ENCODE measurements at regions not wholly inside any gene's neighbourhood (a gene's known extent, or its start where the extent isn't known, plus 50 kb on each side); places are given as distances from the start of the nearest gene placed in this dataset.
A peak's percentile ranks its signal among the peaks of the same experiment; 100 is the strongest.

- DNase-seq: no peak
Observed at GRCh38 chr1:30345491-30346130, 377.8 kb downstream of the MATN1 start.

- no peak for DNase-seq
Observed at GRCh38 chr1:30343562-30343961, 379.8 kb downstream of the MATN1 start.

DNA sequence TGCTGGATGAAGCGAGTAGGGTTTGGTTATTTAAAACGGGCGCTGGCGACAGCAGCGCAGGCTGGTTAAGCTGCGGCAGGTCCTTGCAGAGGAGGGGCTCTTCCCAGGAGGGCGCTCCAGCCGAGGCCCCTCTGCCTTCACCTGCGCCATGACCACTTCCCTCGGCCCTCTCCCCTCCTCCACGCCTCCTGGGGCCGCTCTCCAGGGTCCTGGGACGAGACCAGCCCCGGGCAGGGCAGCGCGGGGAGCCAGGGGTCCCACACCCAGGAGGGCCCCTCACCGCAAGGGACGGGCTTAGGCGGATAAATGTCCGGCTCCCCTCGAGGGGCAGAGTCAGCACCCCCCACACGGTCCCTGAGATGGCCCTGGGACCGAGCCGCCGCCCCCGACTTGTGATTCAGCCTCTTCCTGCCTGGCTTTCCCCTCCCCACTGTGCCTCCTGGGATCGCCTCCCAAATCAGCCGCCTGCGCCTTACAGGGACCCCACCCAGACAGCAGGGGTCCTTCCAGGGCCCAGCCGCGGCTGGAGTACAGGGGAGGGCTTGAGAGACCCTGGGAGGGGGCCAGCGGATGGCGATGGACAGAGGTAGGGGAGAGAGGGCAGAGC, 380.7 kb downstream of the MATN1 start:
- no peak for DNase-seq

DNA sequence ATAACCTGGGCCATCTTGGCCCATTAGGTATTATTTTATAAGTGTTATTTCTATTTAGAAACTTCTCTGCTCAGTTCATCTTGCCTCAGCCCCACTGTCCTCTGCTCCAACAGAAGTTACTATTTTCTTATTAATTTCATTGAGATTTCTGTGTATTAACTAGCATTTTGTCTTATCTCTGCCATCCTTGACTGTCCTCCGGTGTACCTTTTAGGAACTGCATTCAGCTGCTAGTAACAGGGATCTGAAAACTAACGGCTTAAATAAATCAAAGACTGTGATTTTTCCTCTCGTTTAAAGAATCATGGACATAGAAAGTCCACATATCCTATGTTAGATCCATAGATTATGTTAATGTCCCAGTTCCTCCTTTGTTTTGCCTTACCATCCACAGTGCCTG, 382.5 kb downstream of the MATN1 start:
- DNase-seq: no peak

DNA sequence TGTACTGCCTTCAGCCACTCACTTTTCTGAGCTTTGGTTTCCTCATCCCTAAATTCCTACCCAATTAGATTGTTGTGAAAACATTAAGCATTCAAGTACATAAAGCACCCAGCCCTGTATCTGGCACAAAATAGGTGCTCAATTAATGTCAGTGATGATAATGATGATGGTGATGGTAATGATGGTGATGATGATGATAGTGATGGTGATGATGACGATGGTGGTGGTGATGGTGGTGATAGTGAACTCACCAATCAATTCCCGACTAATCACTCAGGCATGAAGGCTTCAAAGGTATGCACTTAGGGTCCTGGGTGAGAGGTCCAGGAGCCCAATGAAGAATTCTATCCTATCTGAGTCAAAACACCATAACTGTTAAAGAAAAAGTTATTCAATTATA, 383.5 kb downstream of the MATN1 start:
- no peak for DNase-seq

GRCh38 chr1:30338765-30339164, 384.6 kb downstream of the MATN1 start:
- no peak for DNase-seq

- DNase-seq: no peak
Observed at GRCh38 chr1:30337324-30337620, 386.1 kb downstream of the MATN1 start.

DNA sequence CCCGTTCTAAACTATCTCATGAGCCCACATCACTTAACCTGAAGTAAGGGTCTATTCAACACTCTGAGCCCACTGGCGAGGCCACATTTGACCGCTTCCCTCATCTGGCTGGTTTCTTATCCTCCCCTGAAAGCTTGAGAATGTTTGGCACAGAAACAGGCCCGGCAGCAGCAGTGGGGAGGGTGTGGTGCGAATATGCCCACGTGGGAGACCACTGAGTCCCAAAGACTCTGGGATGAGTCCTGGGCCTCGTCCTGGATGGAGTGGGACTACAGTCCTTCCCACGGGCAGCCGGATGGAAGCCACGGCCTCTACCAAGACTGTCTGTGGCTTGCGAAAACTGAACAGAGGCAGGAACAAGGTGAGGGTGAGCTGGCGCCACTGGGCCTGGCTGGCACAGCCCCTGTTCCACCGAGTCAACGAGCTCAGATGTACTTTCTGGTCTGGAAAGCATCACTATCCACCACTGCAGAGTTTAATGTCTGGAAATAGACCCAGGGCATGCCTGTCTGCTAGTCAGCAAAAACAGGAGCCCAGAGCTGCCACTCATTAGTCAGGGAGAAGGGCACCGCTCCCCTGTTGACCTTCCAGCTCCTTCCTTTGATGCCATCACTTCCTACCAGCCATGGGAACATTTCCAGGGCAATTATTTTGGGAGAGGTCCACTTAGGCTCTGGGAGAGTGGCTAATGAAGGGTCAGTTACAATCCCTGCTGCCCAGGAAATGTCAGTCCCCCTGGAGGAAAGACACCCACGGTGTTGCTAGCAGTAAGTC, 386.6 kb downstream of the MATN1 start:
- peak in 1 of 2 experiments; percentile 1 for DNase-seq

GRCh38 chr1:30335997-30336390, 387.4 kb downstream of the MATN1 start:
- peak in 1 of 2 experiments; percentile 5 for DNase-seq

DNA sequence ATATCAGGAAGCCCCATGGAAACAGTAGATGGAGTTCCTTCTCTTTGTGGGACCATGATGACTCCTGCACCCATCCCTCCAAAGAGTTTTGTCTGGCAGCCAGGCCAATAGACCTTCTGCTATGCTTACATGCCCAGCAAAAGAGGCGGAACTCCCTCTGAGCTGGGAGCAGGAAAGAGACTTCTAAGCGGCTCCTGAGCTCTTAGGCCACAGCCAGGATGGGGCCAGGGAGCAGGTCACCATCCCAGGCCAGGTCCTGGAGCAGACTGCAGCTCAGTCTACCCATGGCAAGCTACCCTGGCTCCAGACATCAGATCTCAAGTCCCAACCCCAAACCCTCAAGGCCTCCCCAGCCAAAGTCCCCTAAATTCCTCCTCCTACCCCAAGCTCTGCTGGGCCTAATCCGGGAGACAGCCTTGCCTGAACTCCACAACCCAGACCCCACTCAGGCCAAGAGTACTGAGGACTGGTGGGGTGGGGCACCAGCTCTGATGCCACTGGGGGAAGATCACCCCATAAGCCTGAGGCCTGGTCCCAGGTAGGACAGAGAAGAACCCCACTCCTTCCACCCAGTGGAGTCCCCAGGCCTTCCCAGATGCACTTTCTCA, 387.9 kb downstream of the MATN1 start:
- no peak for DNase-seq

DNA sequence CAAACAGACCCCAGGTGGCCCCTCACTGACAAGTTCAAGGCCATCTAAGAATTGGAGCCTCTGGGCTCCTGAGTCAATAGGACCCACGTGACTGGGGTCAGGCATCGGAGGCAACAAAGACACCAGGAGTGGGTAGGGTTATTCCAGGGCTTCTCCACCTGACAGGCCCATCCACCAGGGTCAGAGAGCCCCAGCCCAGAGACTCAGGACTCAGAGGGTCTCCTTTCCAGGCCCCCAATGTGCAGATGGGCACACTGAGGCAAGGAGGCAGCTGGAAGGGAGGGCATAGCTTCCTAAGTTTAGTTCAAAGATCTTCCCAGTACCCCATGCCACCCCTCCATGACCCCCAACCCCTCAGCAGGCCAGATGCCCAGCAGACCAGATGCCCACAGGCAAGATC, 388.6 kb downstream of the MATN1 start:
- DNase-seq: no peak

- DNase-seq: no peak
Observed at GRCh38 chr1:30332116-30333094, 391.0 kb downstream of the MATN1 start.

DNA sequence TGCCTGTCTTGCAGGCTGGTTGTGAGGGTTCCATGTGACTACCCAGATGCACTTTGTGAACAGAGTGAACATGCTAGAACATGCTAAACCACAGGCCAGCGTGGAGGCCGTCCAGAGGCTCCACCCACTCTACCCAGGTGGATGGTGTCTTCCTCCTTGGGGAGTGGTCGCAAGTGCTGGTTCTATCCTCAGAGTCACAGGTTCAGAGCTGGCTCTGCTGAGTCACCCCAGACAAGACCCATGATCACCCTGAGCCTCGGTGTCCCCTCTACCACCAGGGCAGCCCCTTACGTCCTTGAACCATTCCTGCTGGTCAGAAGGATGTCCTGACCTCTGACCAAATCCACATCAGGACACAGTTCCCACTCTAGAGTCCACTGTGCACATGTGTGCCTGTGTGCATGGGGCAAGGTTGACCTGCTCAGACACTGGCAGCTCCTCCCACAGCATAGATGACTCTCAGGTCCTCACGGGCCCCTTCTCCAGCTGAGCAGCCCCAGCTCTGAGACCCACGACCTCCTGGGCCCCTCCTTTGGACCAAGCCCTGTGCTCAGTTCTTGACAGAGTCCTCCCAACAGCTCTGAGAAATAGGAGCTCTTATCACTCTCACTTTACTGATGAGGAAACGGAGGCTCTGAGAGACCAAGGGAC, 391.8 kb downstream of the MATN1 start:
- DNase-seq: no peak

DNA sequence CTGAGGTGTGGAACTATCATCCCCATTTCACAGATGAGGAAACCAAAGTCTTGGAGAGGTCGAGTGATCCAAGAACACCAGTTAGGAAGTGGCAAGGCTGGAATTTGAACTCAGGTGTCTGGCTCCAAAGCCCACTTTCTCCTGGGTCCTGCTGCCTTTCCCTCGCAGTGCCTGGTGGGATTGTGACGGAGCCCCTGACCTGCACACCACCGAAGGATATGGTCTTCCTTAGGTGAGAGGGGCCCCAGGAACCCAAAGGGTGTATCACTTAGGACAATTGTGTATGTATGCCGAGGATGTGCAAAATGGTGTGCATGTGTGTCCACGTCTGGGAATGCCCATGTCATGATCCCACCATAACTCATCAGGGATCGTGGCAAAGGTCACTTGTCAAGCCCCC, 392.7 kb downstream of the MATN1 start:
- DNase-seq: no peak

DNA sequence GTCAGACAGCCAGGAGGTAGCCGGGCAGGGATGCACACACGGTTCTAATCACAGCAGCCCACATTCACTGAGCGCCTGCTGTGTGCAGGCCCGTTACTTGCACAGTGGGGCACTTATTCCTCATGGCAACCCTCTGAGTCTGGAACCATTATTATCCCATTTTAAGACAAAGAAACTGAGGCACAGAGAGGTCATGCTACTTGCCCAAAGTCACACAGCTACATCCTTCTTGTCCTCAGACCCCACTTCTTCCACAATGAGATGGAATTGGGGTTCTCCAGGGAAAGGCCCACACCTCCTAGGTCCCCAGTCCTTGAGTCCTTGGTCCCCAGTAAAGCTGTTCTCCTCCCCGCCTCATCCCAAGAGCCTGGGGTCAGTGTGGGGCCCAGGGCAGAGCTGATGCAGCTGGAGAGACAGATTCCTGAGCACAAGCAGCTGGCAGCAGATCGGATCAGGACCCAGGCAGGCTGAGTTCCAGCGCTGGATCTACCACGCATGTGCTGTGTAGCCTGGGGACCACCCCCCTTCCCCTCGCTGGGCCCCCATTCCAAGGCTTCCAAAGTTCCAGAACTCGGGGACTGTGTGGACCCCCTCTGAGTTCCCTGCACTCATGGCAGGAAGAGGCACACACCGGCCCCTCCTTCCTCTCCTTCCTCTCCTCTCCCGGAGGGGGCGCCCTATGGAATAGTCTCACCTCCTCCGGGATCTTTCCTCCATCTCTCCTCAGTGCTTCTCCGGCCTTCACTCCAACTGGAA, 393.4 kb downstream of the MATN1 start:
- DNase-seq: no peak

DNA sequence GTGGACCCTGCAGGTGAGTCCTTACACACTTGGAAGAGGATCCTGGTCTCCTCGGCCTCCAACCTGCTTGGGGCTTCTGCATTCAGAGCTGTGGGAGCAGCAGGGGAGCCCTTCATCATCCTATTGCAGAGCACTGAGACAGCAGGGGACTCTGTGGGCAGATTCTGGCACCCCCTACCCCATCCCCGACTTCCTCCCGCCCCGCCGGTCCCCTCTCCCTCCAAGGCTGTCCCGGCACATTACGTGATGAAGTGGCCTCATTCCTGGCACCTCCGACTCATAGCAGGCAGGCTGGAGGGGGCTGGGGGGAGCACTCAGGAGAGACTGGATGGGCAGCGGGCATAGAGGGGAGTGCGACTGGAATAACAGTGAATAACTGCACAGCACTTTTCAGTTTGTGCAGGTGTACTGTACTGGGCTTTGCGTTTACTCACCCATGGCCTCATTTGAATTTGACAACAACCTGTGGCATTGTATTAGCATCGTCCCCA, 394.1 kb downstream of the MATN1 start:
- peak in 1 of 2 experiments; percentile 4 for DNase-seq

GRCh38 chr1:30328401-30329262, 394.8 kb downstream of the MATN1 start:
- DNase-seq: peak in 1 of 2 experiments; percentile 7

GRCh38 chr1:30328100-30328370, 395.4 kb downstream of the MATN1 start:
- no peak for DNase-seq

- peak in 1 of 2 experiments; percentile 2 for DNase-seq
Observed at GRCh38 chr1:30327370-30328099, 395.9 kb downstream of the MATN1 start.

GRCh38 chr1:30325999-30326398, 397.4 kb downstream of the MATN1 start:
- DNase-seq: peak in 1 of 2 experiments; percentile 1

Measured in activated T-cell treated with anti-CD3 and anti-CD28 coated beads, Interleukin-2, amount 50 U/mL, for 48 hours (primary cell).